Pulmonary artery endothelial cell (primary cell): ENCODE measurements at regions not wholly inside any gene's neighbourhood (a gene's known extent, or its start where the extent isn't known, plus 50 kb on each side); places are given as distances from the start of the nearest gene placed in this dataset.
"Not testable (repeated sequence)": the region's sequence is repeated elsewhere in the genome, so short reads cannot be mapped to it uniquely, and the experiment has no call there.

Source experiments
- DNase-seq: peaks from one replicate; pipeline ENCODE4 v3.0.0-alpha.2; 2011; ENCODE audit warnings: low read depth, low spot score

DNA sequence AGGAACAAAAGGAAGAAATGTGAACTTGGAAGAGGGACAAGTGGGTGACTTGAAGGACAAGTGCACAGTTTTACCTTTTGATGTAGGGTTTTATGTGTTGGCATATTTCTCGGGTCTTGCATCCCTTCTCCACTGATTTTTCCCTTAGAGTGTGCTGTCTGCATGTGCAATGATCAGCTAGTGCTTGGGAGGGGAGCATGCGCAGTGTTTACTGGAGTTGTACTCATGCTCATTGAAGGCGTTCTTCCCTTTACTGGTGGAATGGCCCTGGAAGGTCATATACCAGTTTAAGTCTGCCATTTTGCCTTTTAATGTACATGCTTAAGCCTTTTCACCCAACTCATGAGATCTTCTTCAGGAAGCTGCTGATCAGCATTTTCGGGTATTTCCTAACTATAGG, 1168.0 kb downstream of the SUCLG1 start:
- no peak for DNase-seq

DNA sequence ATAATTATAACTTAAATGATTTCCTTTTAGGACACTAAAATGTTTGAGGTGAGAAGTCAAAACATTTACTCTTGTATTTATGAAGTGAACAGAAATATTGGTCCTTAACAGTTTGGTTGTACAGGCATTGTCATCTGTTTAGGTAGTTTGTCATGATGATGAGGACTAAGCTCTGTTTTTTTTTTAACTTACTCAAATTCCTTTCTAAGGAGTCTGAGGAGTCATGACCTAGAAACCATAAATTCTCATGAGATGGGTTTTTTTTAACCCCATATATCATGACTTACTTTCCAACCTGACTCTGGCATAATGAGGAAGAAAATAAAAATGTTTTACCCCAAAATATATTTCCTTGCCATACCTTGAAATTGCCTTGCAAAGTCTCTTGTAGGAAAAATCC, 1176.2 kb downstream of the SUCLG1 start:
- DNase-seq, result no peak

DNA sequence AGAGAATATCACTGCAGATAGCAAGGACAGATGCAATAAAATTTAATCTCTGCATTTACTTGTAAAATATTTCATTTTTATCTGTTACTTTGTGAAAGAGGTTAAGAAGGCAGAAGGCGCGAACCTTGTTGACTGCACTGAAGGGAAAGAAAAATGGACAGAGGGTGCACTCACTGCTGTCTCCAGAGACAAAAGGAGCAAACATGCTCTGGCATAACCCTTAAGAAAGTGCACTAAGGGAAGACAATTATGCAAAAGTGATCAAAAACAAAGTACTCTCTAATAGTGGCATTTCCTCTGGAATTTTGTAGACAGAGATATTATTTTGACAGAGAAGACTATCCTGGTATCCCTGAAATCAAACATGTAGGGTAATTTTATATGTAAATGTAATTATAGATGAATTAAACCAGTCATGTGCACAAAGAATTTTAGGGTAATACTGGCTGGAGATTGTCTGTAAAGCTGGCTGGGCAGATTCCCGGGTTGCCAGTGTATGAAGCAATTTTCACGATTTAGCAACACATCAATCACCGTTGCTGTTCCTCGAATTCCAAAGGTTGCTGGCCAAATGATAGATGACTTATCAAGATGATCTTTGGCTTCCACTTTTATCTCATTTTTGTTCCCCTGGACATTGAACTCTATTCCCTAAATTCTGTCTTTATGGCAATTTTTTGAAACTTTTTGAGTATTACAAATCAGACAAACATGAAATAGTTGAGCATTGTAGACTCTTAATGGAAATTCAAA, 1176.9 kb downstream of the SUCLG1 start:
- no peak for DNase-seq

DNA sequence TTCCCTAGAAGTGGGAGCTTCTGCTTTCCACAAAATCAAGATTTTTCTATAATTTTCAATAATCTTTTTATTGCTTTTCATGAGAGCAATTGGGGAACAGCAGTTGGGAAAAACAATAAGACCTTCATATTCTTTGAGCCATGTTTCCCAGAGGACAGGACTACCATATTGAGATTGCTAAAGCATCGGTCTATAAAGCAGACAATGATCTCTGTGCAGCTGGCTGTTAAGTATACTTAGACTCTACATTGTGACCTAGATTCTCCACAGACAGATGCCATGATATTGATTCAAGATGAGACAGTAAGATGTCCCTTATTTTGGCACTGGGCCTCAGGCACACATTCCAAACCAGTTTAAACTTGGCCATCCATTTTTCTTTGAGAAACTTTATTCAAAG, 1178.7 kb downstream of the SUCLG1 start:
- no peak for DNase-seq

DNA sequence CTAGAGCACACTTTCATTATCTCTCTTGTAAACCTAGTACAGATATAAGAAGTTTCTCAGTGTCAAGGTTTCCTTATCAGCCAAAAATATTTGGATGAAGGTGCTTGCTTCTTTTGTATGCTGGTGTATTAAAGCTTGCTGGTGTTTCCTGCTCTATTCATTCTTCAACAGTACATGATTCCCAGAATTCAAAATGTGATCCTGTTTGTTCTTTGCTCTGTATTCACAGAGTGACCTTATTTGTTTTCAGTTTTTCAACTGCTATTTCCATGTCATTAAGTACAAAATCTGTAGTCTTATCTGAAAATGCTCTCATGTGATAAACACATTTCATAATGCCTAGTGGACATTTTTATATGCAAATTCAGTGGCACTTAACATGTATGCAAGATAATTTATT, 1185.8 kb downstream of the SUCLG1 start:
- no peak for DNase-seq

DNA sequence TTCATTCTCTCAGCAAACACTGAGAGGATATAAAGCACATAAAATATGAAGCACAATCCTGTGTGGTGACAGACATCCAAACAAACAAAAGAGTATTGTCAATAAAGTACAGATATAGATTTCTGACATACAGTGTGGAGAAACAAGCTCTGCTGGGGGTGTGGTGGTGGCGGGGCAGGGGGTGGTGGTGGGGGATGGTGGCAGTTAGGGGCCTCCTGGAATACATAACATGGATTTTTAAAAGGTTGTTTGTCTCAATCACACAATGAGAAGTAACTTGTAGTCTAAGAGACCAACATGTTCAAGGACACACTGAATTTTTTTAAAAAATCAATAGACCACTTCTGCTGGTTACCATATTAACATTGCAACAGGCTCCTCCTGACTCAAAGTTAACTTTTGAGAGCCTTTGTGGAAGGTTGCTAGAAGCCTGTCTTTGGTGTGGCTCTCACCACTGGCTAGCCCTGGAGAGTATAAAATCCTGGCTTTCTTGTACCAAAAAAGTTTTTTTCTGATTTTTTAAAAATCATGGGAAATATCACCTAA, 1197.4 kb downstream of the SUCLG1 start:
- DNase-seq, result no peak

DNA sequence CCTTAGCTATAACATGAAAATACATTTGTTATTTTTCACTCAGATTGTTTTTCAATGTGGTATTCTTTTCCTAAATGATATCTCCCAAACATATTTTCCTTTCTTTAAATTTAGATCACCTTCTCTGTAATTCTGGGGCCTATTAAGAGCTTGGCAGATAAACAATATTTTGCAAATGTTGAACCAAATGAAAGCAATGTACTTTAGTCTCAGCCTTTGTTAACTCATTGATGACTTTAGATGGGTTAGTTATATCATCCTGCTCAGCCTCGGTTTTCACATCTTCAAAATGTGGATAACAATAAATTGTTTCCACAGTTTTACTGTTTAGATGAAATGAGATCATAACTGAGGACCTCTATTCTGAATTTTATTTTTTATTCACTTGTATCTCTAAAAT, 1205.2 kb downstream of the SUCLG1 start:
- no peak for DNase-seq

DNA sequence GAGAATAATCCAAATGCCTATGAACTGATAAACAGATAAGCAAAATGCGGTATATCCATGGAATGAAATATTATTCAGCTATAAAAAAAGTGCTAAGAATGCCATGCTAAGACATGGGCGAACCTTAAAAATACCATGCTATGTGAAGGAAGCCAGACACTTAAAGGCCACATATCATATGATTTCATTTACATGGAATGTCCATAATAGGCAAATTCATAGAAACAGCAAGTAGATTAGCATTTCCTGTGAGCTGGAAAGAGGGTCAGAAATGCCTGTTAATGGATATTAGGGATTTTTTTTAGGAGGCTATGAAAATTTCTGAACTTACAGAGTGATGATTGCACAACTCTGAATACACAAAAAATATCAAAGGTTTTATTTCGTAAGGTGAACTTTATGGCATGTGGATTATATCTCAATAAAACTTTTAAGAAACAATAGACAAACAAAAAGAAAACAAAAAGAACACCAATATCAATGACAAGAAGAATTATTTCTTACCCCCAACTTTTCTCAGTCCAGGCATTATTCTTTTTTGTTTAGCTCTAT, 1207.7 kb downstream of the SUCLG1 start:
- DNase-seq, result no peak

DNA sequence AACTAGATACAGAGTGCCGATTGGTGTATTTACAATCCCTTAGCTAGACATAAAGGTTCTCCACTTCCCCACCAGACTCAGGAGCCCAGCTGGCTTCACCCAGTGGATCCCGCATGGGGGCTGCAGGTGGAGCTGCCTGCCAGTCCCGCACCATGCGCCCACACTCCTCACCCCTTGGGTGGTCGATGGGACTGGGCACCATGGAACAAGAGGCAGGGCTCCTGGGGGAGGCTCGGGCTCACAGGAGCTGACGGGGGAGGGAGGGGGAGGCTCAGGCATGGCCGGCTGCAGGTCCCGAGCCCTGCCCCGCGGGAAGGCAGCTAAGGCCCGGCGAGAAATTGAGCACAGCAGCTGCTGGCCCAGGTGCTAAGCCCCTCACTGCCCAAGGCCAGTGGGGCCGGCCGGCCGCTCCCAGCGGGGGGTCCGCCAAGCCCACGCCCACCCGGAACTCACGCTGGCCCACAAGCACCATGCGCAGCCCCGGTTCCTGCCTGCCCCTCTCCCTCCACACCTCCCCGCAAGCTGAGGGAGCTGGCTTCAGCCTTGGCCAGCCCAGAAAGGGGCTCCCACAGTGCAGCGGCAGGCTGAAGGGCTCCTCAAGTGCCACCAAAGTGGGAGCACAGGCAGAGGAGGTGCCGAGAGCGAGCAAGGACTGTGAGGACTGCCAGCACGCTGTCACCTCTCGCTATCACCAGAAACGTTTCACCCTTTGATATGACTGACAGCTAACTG, 1213.1 kb downstream of the SUCLG1 start:
- not testable (repeated sequence) for DNase-seq

DNA sequence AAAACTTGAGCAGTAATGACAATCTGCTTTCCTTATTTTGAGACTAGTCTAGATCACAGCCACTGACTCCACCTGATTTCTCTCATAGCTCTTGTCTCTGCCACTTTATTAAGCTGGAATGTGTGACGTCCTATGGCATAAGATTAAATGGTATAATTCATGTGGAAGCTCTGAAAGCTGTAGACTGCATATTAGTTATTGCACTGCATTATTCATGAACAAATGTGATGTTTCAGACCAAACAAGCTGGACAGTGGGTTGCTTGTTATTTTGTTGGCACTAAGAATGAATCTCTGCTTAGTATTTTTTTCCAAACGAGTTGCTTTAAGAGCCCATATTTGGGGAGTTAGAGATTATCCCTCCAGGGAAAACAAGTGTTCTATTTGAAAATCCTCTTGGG, 1218.5 kb downstream of the SUCLG1 start:
- no peak for DNase-seq

DNA sequence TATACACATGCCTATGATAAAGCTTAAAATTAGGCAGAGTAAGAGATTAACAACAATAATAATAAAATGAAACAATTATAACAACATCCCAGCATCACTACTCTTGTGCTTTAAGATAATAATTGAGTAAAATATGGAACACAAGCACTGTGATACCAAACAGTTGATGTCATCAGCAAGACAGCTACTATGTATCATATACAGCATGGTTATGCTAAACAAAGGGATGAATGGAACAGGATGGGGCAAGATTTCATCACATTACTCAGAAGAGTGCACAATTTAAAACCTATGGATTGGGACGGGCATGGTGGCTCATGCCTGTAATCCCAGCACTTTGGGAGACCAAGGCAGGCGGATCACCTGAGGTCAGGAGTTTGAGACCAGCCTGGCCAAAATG, 1221.0 kb downstream of the SUCLG1 start:
- no peak for DNase-seq

DNA sequence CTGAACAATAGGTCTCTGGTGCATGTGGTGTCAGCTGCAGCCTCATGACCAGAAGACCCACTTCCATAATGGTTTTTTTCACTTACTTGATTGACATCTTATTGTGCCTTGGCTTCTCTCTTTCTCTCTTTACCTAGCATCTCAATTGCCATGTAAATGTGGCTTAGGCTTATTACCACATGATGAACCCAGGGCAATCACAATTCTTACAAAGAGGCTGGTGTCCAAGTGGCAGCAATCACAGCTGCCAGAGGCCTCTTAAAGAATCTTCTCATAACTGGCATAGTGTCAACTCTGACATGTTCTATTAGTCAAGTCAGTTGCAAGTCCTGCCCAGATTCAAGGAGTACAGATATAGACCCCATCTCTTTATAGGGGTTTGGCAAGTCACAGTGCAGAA, 1224.8 kb downstream of the SUCLG1 start:
- no peak for DNase-seq

DNA sequence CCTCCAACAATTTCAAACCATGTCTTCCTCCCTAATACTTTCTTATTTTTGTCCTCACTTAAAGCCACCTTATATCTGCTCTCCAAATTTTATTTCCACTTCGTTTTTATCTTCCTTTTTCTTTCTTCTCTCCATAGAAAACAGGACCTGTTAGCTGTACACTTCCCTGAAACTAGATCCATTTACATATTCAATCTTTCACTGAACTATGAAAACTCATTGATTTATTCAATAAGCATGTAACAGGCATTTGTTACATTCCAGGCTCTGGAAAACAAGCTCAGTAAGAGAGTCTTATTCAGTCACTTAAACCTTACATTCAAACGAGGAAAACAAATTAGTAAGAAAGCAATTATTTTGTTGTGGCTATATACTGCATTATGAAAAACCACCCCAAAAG, 1225.3 kb downstream of the SUCLG1 start:
- no peak for DNase-seq

DNA sequence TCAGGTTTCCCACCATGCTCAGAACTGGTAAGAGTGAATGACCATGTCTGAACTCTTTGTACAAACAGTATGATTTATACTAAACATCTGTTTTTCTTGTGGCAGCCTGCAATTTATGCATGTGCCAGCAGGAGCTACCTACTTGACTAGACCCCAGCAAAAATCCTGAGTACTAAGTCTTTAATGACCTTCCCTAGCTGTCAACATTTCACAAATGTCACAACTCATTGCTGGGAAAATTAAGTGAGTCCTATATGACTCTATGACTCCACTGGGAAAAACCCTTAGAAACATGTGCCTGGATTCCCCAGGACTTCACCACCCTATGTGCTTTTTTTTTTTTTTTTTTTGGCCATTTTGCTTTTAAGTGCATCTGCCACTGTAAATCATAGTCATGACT, 1225.8 kb downstream of the SUCLG1 start:
- no peak for DNase-seq

DNA sequence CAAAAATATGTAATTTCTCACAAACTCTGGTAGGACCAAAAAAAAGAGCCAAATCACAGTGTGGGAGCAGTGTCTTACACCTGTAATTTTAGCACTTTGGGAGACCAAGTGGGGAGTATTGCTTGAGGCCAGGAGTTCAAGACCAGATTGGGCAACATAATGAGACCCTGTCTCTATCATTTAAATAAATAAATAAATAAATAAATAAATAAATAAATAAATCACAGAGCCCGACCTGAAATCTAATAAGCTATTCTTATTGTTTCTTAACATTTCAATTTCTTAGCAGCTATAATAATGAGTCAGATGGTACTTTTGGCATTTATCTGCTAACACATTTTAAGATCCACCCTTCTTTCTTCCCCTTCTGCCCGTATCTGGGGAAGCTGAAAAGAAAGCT, 1229.6 kb downstream of the SUCLG1 start:
- DNase-seq, result no peak

DNA sequence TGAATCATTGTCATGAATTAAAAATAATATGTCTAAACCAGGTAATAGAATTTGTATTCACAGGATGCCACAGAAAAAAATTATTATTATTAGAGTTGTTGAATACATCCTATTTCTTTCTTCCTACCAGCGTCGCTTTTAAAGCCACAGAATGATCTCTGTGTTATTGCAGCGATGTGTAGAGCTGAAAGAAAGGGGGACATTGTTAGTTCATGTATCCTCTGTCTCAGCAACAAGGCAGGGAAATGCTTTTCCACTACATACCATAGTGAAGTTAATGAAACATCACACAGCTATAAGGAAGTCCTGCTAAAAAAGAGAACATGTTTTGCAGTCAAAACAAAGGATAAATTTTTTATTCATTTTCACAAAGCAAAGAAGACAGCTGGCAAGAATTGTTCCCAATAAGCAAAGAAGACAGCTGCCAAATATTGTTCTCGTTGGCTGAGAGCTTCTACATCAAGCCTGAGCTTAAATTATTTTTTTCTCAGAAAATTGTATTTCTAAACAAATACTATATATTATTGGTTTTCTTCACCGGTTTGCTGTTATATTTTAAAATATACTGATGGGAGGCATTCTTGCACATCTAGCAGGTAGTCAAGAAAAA, 1234.4 kb downstream of the SUCLG1 start:
- DNase-seq, result no peak

DNA sequence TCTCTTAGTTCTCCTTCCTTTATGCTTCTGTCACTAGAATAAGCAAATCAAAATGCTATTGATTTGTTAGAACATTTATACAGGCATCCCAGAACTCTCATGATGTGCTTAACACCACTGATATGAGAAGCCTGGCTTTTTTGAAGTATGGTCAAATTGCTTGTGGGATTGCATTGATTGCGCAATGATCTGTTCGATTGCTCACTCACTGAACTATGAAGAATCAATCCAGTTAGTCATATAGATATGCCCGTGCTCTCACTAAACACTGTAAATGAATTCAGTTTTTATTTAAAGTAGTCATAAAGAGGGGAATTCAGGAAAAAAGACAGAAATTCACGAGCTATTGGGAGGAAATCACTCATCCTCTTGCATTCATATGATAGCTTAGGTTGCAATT, 1237.8 kb downstream of the SUCLG1 start:
- DNase-seq, result no peak

DNA sequence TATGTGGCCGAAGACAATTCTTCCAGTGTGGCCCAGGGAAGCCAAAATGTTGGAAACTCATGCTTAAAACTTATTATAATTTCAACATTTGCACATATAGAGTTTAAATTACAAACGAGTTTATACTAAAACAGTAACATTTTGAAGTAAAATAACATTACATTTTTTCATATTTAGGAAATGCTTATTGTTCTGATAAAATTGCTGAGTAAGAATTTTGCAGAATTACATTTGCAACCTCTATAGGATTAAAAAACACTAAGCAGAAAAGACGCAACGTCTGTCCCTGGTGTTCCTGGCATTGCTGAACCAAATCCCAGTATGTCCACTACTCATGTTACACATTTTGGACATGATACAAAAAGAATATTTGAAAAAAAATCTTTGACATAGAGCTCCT, 1241.2 kb downstream of the SUCLG1 start:
- DNase-seq, result no peak

DNA sequence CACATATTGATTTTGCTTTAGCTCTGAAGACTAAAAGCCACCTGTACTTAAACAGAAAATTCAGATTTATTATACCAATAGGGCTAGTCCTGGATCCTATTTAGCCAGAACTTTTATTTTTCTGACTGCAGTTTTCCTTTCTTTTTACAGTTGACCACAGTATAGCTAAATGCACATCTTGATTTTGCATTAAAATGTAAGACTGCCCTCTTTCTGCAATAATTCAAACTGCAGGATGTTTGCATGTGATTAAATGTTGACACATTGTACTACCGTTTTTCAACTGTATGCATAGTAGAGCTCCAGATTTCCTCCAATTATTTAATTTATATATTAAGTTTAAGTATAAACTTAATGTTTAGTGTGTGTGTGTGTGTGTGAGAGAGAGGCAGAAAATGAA, 1262.9 kb downstream of the SUCLG1 start:
- no peak for DNase-seq

DNA sequence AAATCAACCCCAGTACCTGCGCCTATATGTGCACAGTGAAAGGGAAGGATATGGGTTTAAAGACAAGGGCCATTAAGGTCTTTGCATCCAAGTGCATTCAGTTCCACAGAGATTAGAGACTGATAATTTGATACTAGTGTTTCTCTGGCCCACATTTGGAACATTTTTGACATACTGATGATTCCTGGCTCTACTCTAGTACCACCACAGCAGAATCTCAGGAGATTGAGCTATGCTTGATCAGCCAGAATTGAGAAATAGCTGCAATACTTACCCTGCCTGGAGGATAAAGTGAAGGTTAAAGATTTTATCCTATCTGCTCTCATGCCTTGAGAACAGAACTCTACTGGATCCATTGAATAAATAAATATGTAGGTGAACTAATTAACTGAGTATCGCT, 1267.8 kb downstream of the SUCLG1 start:
- no peak for DNase-seq

DNA sequence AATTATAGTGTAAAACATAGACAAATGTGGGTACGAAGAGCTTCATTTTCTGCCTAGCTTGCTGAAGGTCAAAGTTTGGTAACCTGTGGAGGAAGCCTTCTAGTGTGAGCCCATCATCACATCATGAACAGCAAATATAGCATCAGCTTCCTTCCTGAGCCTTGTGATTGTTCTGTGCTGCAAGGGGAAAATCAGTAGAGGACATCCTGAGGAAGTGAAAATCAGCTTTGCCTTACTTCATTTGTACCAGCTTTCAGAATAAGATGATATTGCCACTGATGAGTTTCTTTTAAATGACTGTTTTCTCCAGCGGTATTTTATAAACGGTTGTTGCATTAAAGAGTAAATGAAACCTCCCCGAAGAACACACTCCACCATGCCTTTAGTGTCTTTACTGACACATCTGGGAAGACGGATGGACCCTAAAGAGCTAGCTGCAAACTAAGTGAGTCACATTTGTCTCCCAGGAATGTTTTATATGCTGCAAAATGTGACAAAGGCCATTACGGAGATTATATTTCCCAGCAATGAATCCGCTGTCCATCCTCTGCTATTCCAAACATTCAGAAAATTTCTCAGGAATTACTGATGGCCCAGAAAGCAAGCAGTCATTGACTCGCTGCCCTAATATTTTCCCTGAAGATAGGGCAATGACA, 1272.8 kb downstream of the SUCLG1 start:
- peak; percentile 60 for DNase-seq
